ENCODE measurements at regions not wholly inside any gene's neighbourhood (a gene's known extent, or its start where the extent isn't known, plus 50 kb on each side); places are given as distances from the start of the nearest gene placed in this dataset.

GRCh38 chr10:60570272-60570865, 180.7 kb upstream of the ANK3 start:
- H3K4me3 Mint-ChIP-seq: no peak overlapping the region
- no peak overlapping the region for H3K4me2 ChIP-seq
- peaks cover 21% of the 10 kb centered on the region for H3K36me3 Mint-ChIP-seq (ENCODE audit: low read depth)
- no peaks in the 10 kb centered on the region for H3K27me3 Mint-ChIP-seq (ENCODE audit: insufficient read depth, low read depth, poor library complexity)
- no peak overlapping the region for H3K27ac ChIP-seq (ENCODE audit: low read depth)
- no peak for TF ChIP-seq CTCF (conservative IDR thresholded peaks at IDR 0.05; ENCODE audit: low read depth in 2 of 2)
- no peak for TF ChIP-seq ZNF462 (CRISPR knock-in tag; IDR thresholded peaks at IDR 0.05)
- no peak for TF ChIP-seq EZH2phosphoT487 (IDR thresholded peaks at IDR 0.05; ENCODE audit: unreplicated experiment)
- TF ChIP-seq EZH2 (IDR thresholded peaks at IDR 0.05; ENCODE audit: low read depth, unreplicated experiment): no peak
- no peak for TF ChIP-seq NANOG (IDR thresholded peaks at IDR 0.05; ENCODE audit: borderline replicate concordance)
- TF ChIP-seq ZNF331 (CRISPR knock-in tag; IDR thresholded peaks at IDR 0.05; ENCODE audit: low read depth): no peak
- TF ChIP-seq CREB1 (CRISPR knock-in tag; IDR thresholded peaks at IDR 0.05; ENCODE audit: low read depth): no peak
- no peak for TF ChIP-seq JUNB (IDR thresholded peaks at IDR 0.05; ENCODE audit: unreplicated experiment)
- no peak for TF ChIP-seq ZNF114 (CRISPR knock-in tag; IDR thresholded peaks at IDR 0.05)
- TF ChIP-seq, protein P1, sequence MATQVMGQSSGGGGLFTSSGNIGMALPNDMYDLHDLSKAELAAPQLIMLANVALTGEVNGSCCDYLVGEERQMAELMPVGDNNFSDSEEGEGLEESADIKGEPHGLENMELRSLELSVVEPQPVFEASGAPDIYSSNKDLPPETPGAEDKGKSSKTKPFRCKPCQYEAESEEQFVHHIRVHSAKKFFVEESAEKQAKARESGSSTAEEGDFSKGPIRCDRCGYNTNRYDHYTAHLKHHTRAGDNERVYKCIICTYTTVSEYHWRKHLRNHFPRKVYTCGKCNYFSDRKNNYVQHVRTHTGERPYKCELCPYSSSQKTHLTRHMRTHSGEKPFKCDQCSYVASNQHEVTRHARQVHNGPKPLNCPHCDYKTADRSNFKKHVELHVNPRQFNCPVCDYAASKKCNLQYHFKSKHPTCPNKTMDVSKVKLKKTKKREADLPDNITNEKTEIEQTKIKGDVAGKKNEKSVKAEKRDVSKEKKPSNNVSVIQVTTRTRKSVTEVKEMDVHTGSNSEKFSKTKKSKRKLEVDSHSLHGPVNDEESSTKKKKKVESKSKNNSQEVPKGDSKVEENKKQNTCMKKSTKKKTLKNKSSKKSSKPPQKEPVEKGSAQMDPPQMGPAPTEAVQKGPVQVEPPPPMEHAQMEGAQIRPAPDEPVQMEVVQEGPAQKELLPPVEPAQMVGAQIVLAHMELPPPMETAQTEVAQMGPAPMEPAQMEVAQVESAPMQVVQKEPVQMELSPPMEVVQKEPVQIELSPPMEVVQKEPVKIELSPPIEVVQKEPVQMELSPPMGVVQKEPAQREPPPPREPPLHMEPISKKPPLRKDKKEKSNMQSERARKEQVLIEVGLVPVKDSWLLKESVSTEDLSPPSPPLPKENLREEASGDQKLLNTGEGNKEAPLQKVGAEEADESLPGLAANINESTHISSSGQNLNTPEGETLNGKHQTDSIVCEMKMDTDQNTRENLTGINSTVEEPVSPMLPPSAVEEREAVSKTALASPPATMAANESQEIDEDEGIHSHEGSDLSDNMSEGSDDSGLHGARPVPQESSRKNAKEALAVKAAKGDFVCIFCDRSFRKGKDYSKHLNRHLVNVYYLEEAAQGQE (IDR thresholded peaks at IDR 0.05; ENCODE audit: unreplicated experiment): no peak
- no peak for TF ChIP-seq ETS1 (IDR thresholded peaks at IDR 0.05)
- TF ChIP-seq STAT1 (IDR thresholded peaks at IDR 0.05; ENCODE audit: unreplicated experiment): no peak
- TF ChIP-seq POLR2AphosphoS5 (IDR thresholded peaks at IDR 0.05; ENCODE audit: low read depth): no peak
- peaks cover 3% of the 10 kb centered on the region; the same call in 1 of the 2 replicates for H3K36me3 ChIP-seq (ENCODE audit: insufficient read depth)
- H3K4me1 Mint-ChIP-seq: peaks cover 35% of the 10 kb centered on the region
- DNase-seq (ENCODE audit: low spot score): no peak
- H2AFZ ChIP-seq: no peak overlapping the region
- no peak overlapping the region for H3K4me3 ChIP-seq
- H3K9me2 ChIP-seq (ENCODE audit: insufficient read depth): no peaks in the 10 kb centered on the region
- H3F3A ChIP-seq (replicated peaks; ENCODE audit: low read depth): no peaks in the 10 kb centered on the region
- H3K27me3 ChIP-seq (ENCODE audit: insufficient read depth): no peaks in the 10 kb centered on the region
- no peaks in the 10 kb centered on the region for H3K79me2 ChIP-seq (replicated peaks; ENCODE audit: insufficient read depth)
- H3K27ac Mint-ChIP-seq: no peak overlapping the region
- H4K20me1 ChIP-seq (replicated peaks; ENCODE audit: insufficient read depth): no peaks in the 10 kb centered on the region
- ATAC-seq: no peak
- peaks cover 19% of the 10 kb centered on the region for H3K9me3 Mint-ChIP-seq
- H3K4me1 ChIP-seq (ENCODE audit: insufficient read depth): peaks cover 36% of the 10 kb centered on the region

All from GM23338 (cell line).